Prostate gland (tissue), 2 donors: ENCODE measurements at regions not wholly inside any gene's neighbourhood (a gene's known extent, or its start where the extent isn't known, plus 50 kb on each side); places are given as distances from the start of the nearest gene placed in this dataset.

Experiments used
- DNase-seq: peaks from one replicate; pipeline ENCODE4 v3.0.0-alpha.2; 2019; ENCODE audit warnings: low spot score
- H3K27ac ChIP-seq, 2 donors: fragments of 200-600 bp; sonication (generic); 2 replicates each; pipeline ENCODE4 v1.5.1; 2017 to 2019
- H3K27me3 ChIP-seq: fragments of 200-600 bp; sonication (generic); replicated peaks from 2 replicates; pipeline ENCODE4 v1.5.1; 2019; ENCODE audit not compliant: insufficient read depth
- H3K36me3 ChIP-seq, 2 donors: fragments of 200-600 bp; sonication (generic); 1 replicate in 1 of 2; 2 replicates in 1 of 2; pipeline versions ENCODE4 v1.5.1 to v1.8.1; 2017 to 2019
- H3K4me1 ChIP-seq: fragments of 200-600 bp; sonication (generic); replicated peaks from 2 replicates; pipeline ENCODE4 v1.5.1; 2019
- H3K4me3 ChIP-seq, 2 donors: fragments of 200-600 bp; sonication (generic); 2 replicates each; pipeline ENCODE4 v1.5.1; 2017 to 2019
- H3K9me3 ChIP-seq: fragments of 200-600 bp; sonication (generic); 2 replicates; pipeline ENCODE4 v1.5.1; 2017
- POLR2A ChIP-seq: fragments of 450-650 bp; IDR thresholded peaks from one replicate; pipeline ENCODE4 v1.6.1; 2016; ENCODE audit warnings: antibody characterized with exemption, mild to moderate bottlenecking
- POLR2AphosphoS5 ChIP-seq: sonication (generic); formaldehyde crosslinking; IDR thresholded peaks from one replicate; pipeline ENCODE4 v1.6.1; 2017; ENCODE audit warnings: antibody characterized with exemption
- WGBS: methylation state at CpG from one replicate; pipeline ENCODE4 v1.1.5; 2018; 5-methylcytosine and 5-hydroxymethylcytosine counted together
- intact Hi-C: fragments of 100-400 bp; cut with DNase I; formaldehyde crosslinking; loops from one replicate; pipeline ENCODE4 v1.14.2; 2022
- TF ChIP-seq, protein P1 (sequence below), 4 experiments: fragments of 200-600 bp in 2 of 4; fragments of 450-650 bp in 2 of 4; sonication (generic) in 2 of 4; IDR thresholded peaks; 1 replicate in 3 of 4; 2 replicates in 1 of 4; pipeline ENCODE4 v1.5.1; 2016 to 2019; ENCODE audit warnings: antibody characterized with exemption in 4 of 4, mild to moderate bottlenecking in 2 of 4, moderate library complexity in 2 of 4

DNA sequence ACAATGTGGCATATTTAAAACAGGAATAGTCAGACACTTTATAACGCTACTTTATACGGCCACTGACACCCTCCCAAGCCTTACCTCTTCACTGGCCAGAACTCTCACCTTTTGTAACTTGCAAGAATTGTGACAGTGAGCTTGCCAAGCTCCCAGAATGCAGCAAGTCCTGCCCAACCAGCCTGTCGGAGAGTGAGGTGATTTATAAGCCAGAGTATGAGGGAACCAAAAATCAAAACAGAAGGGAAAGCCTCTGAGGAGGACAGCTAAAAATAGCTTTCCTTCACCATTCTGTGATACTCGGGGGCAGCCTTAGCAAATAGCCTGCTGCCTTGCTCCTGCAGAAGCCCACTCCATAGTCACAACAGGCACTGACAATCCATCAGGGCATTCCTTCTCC is 229.7 kb downstream of the FAM76B start:
- TF ChIP-seq, protein P1, sequence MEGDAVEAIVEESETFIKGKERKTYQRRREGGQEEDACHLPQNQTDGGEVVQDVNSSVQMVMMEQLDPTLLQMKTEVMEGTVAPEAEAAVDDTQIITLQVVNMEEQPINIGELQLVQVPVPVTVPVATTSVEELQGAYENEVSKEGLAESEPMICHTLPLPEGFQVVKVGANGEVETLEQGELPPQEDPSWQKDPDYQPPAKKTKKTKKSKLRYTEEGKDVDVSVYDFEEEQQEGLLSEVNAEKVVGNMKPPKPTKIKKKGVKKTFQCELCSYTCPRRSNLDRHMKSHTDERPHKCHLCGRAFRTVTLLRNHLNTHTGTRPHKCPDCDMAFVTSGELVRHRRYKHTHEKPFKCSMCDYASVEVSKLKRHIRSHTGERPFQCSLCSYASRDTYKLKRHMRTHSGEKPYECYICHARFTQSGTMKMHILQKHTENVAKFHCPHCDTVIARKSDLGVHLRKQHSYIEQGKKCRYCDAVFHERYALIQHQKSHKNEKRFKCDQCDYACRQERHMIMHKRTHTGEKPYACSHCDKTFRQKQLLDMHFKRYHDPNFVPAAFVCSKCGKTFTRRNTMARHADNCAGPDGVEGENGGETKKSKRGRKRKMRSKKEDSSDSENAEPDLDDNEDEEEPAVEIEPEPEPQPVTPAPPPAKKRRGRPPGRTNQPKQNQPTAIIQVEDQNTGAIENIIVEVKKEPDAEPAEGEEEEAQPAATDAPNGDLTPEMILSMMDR (IDR thresholded peaks at IDR 0.05), result no peak
- peak; percentile 91 for TF ChIP-seq POLR2AphosphoS5
- DNase-seq, result peak; percentile 77
- intact Hi-C loops, result loop anchor here (10.0 kb wide), 1 partner anchor 145 kb away; no protein-coding TSS in a partner anchor
- H3K4me3 ChIP-seq, result no peak overlapping the region
- H3K9me3 ChIP-seq, result no peaks in the 10 kb centered on the region
- peak overlapping the region; percentile 2 to 45 for H3K27ac ChIP-seq
- H3K36me3 ChIP-seq, result no peaks in the 10 kb centered on the region
- H3K4me1 ChIP-seq, result no peaks in the 10 kb centered on the region
- no peaks in the 10 kb centered on the region for H3K27me3 ChIP-seq
- 4% methylated on average over 4 of the region's 4 CpGs for WGBS

DNA sequence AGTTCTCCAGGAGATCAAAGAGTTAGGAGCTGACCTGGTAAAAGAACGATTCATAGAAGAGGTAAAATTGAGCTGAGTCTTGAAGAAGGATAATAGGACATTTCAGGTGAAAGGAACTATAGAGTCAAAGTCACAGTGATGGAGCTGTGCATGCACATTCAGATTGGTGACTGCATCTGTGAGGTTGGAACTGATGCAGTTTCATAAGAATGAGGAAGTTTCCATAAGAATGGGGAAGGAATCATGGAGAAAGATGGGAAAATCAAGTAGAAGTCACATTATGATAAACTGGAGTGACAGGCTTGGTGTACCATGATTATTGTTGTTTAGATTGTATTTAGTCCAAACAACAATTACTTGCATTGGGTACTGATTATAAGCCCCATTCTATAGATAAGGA is 232.2 kb downstream of the FAM76B start:
- H3K27me3 ChIP-seq, result no peaks in the 10 kb centered on the region
- no peak for DNase-seq
- WGBS, result 54% methylated on average over 1 of the region's 1 CpG
- TF ChIP-seq, protein P1 (IDR thresholded peaks at IDR 0.05), result no peak
- no peak overlapping the region for H3K27ac ChIP-seq
- no peaks in the 10 kb centered on the region for H3K9me3 ChIP-seq
- no peaks in the 10 kb centered on the region for H3K36me3 ChIP-seq
- no peaks in the 10 kb centered on the region for H3K4me1 ChIP-seq
- no peak overlapping the region for H3K4me3 ChIP-seq
- intact Hi-C loops, result no loop called here

GRCh38 chr11:95556342-95557163 is 233.0 kb downstream of the FAM76B start:
- H3K4me1 ChIP-seq, result no peaks in the 10 kb centered on the region
- no peak overlapping the region for H3K4me3 ChIP-seq
- intact Hi-C loops, result no loop called here
- H3K36me3 ChIP-seq, result no peaks in the 10 kb centered on the region
- no peak for TF ChIP-seq POLR2AphosphoS5
- TF ChIP-seq, protein P1 (IDR thresholded peaks at IDR 0.05), result no peak
- no peak for TF ChIP-seq POLR2A
- no peaks in the 10 kb centered on the region for H3K27me3 ChIP-seq
- no peak for DNase-seq
- H3K27ac ChIP-seq, result peak overlapping the region in 1 of 2 donors; percentile 34
- H3K9me3 ChIP-seq, result no peaks in the 10 kb centered on the region
- WGBS, result 82% methylated on average over 5 of the region's 5 CpGs

- intact Hi-C loops, result no loop called here
- no peaks in the 10 kb centered on the region for H3K36me3 ChIP-seq
- no peaks in the 10 kb centered on the region for H3K4me1 ChIP-seq
- no peaks in the 10 kb centered on the region for H3K27me3 ChIP-seq
- DNase-seq, result no peak
- H3K9me3 ChIP-seq, result no peaks in the 10 kb centered on the region
- no peak for TF ChIP-seq POLR2A
- H3K27ac ChIP-seq, result peak overlapping the region in 1 of 2 donors; percentile 34
- H3K4me3 ChIP-seq, result no peak overlapping the region
These were observed 233.6 kb downstream of the FAM76B start for GRCh38 chr11:95556011-95556341.

GRCh38 chr11:95554911-95555310 is 234.7 kb downstream of the FAM76B start:
- Histone ChIP-seq H3K4me1 (no peaks in the 10 kb centered on the region), H3K9me3 (no peaks in the 10 kb centered on the region), H3K36me3 (no peaks in the 10 kb centered on the region), H3K4me3 (no peak overlapping the region), H3K27me3 (no peaks in the 10 kb centered on the region), H3K27ac (no peak overlapping the region)
- WGBS, result 97% methylated on average over 4 of the region's 4 CpGs
- intact Hi-C loops, result no loop called here
- TF ChIP-seq POLR2A (no peak), POLR2AphosphoS5 (no peak)
- TF ChIP-seq, protein P1 (IDR thresholded peaks at IDR 0.05), result no peak
- no peak for DNase-seq
